ENCODE measurements at regions not wholly inside any gene's neighbourhood (a gene's known extent, or its start where the extent isn't known, plus 50 kb on each side); places are given as distances from the start of the nearest gene placed in this dataset.

DNA sequence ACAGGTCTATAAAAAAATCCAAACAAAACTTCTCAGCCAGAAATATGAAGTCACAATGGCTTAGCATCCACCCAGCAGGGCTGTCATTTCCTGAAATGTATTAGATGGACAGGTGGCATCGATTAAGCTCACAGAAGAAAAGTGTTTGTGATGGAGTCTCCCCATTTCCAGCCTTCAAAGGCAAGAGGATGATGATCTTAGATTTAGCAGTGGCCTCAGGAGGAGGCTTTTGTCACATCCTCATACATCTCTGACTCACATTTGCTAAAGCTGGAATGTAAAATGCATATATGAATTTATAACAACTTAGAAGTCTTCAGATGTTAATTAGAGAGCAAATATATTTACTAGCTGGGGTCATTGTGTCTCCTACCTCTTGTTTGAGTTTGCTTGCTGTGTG lies 441.9 kb downstream of the SPRY1 start:
- TF ChIP-seq, protein P1, sequence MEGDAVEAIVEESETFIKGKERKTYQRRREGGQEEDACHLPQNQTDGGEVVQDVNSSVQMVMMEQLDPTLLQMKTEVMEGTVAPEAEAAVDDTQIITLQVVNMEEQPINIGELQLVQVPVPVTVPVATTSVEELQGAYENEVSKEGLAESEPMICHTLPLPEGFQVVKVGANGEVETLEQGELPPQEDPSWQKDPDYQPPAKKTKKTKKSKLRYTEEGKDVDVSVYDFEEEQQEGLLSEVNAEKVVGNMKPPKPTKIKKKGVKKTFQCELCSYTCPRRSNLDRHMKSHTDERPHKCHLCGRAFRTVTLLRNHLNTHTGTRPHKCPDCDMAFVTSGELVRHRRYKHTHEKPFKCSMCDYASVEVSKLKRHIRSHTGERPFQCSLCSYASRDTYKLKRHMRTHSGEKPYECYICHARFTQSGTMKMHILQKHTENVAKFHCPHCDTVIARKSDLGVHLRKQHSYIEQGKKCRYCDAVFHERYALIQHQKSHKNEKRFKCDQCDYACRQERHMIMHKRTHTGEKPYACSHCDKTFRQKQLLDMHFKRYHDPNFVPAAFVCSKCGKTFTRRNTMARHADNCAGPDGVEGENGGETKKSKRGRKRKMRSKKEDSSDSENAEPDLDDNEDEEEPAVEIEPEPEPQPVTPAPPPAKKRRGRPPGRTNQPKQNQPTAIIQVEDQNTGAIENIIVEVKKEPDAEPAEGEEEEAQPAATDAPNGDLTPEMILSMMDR (IDR thresholded peaks at IDR 0.05) = no peak
- TF ChIP-seq ZFX (IDR thresholded peaks at IDR 0.05; ENCODE audit: borderline replicate concordance) = no peak

Measured in 22Rv1 (cell line).